H1 (cell line): ENCODE measurements at regions not wholly inside any gene's neighbourhood (a gene's known extent, or its start where the extent isn't known, plus 50 kb on each side); places are given as distances from the start of the nearest gene placed in this dataset.

Experiments used
- CTCF ChIP-seq, 3 experiments: IDR thresholded peaks; 1 replicate in 2 of 3; 2 replicates in 1 of 3; pipeline versions ENCODE4 v1.5.1 to v1.6.1; 2011; ENCODE audit warnings: low read length in 3 of 3, mild to moderate bottlenecking in 3 of 3, inconsistent platforms in 2 of 3, low read depth in 1 of 3, moderate library complexity in 1 of 3; ENCODE audit not compliant: insufficient read depth in 1 of 3; ENCODE audit errors: control extremely low read depth in 1 of 3
- EGR1 ChIP-seq: IDR thresholded peaks from 2 replicates; pipeline ENCODE4 v1.6.1; 2011; ENCODE audit warnings: low read depth, low read length, borderline replicate concordance
- GTF2F1 ChIP-seq: IDR thresholded peaks from 2 replicates; pipeline ENCODE4 v1.6.1; 2012; ENCODE audit warnings: low read depth, low read length, improper control_type of control experiment, borderline replicate concordance
- ZNF274 ChIP-seq: IDR thresholded peaks from 2 replicates; pipeline ENCODE4 v1.7.0; 2012; ENCODE audit warnings: low read length, borderline replicate concordance; ENCODE audit errors: extremely low read depth

- TF ChIP-seq CTCF (IDR thresholded peaks at IDR 0.05; ENCODE audit: control extremely low read depth in 1 of 3, insufficient read depth in 1 of 3, low read depth in 1 of 3, low read length in 3 of 3) (no peak), ZNF274 (no peak), EGR1 (no peak), GTF2F1 (no peak)
Measured at GRCh38 chr10:29874606-29875269, 184.6 kb downstream of the JCAD start (continued).
